Panc1 (cell line): ENCODE measurements at regions not wholly inside any gene's neighbourhood (a gene's known extent, or its start where the extent isn't known, plus 50 kb on each side); places are given as distances from the start of the nearest gene placed in this dataset.

Experiments
- ATAC-seq: fragments of 200-7000 bp; cut with Tn5 transposase; 2 replicates; pipeline ENCODE4 v1.9.1; 2020; ENCODE audit warnings: mild to moderate bottlenecking, moderate library complexity
- BruUV-seq: library from RNA; stranded (reverse); fragments of 400-500 nt; replicated peaks from 2 replicates; lab custom pipeline; 2021; lab: Mats Ljungman, UMichigan
- CTCF ChIA-PET: fragments of 300-600 bp; sonication (Branson Sonifier 250); formaldehyde crosslinking; loops from one replicate; lab custom pipeline; 2022; ENCODE audit warnings: antibody characterized with exemption; lab: Charles Lee
- POLR2A ChIA-PET: fragments of 300-600 bp; sonication (Branson Sonifier 250); formaldehyde crosslinking; loops from one replicate; lab custom pipeline; 2022; ENCODE audit warnings: antibody characterized with exemption; lab: Charles Lee
- DNase-seq: peaks from one replicate; pipeline ENCODE4 v3.0.0-alpha.2; 2010; ENCODE audit warnings: low read depth, low spot score
- H3K27ac ChIP-seq: 2 replicates; pipeline ENCODE4 v1.5.1; 2011; ENCODE audit warnings: mild to moderate bottlenecking, low read length, inconsistent platforms
- H3K27me3 ChIP-seq: fragments of 200-500 bp; sonication (Bioruptor generic); 2 replicates; pipeline ENCODE4 v1.6.0; 2014; ENCODE audit warnings: low read length, inconsistent platforms; ENCODE audit not compliant: control insufficient read depth, insufficient read depth
- H3K36me3 ChIP-seq: fragments of 200-500 bp; sonication (Bioruptor generic); 2 replicates; pipeline ENCODE4 v1.5.1; 2014; ENCODE audit warnings: inconsistent platforms, mild to moderate bottlenecking, low read length, moderate library complexity; ENCODE audit not compliant: control insufficient read depth, insufficient read depth
- H3K4me1 ChIP-seq: 2 replicates; pipeline ENCODE4 v1.5.1; 2011; ENCODE audit warnings: inconsistent platforms, mild to moderate bottlenecking, low read length, moderate library complexity; ENCODE audit not compliant: control insufficient read depth, insufficient read depth
- H3K4me3 ChIP-seq, 2 experiments: 2 replicates each; pipeline ENCODE4 v1.5.1; 2011 to 2012; ENCODE audit warnings: low read depth in 2 of 2, low read length in 2 of 2, mild to moderate bottlenecking in 2 of 2, inconsistent platforms in 1 of 2, moderate library complexity in 1 of 2
- H3K9me3 ChIP-seq: fragments of 200-500 bp; sonication (Bioruptor generic); 2 replicates; pipeline ENCODE4 v1.5.1; 2014; ENCODE audit warnings: low read depth, mild to moderate bottlenecking, inconsistent platforms, low read length, moderate library complexity; ENCODE audit not compliant: control insufficient read depth, insufficient read depth
- CTCF ChIP-seq: fragments of 450-650 bp; IDR thresholded peaks from 2 replicates; pipeline ENCODE4 v1.5.1; 2017; ENCODE audit warnings: mild to moderate bottlenecking
- POLR2AphosphoS5 ChIP-seq: IDR thresholded peaks from 2 replicates; pipeline ENCODE4 v1.6.1; 2012; ENCODE audit warnings: mild to moderate bottlenecking, low read depth, low read length, moderate library complexity
- REST ChIP-seq, 2 experiments: IDR thresholded peaks; 2 replicates each; pipeline ENCODE4 v1.6.1; 2011 to 2012; ENCODE audit warnings: low read depth in 2 of 2, control low read depth in 1 of 2, low read length in 1 of 2, mild to moderate bottlenecking in 1 of 2, moderate library complexity in 1 of 2; ENCODE audit not compliant: insufficient read depth in 1 of 2
- SIN3A ChIP-seq: IDR thresholded peaks from 2 replicates; pipeline ENCODE4 v1.6.1; 2012; ENCODE audit warnings: low read depth, mild to moderate bottlenecking, low read length, moderate library complexity, borderline replicate concordance; ENCODE audit not compliant: insufficient read depth
- TCF7L2 ChIP-seq: IDR thresholded peaks from 2 replicates; pipeline ENCODE4 v1.6.1; 2011; ENCODE audit warnings: mild to moderate bottlenecking, low read depth, low read length, inconsistent platforms
- in situ Hi-C: cut with HindIII; loops from 2 replicates; pipeline ENCODE4 v1.10.0; 2016; ENCODE audit warnings: low sequenced_read_pairs, low pct_unique_long_range_greater_than_20kb
- intact Hi-C: fragments of 100-400 bp; cut with micrococcal nuclease; formaldehyde crosslinking; loops from one replicate; pipeline ENCODE4 v1.10.0; 2022; ENCODE audit not compliant: unreplicated experiment

GRCh38 chr10:6979371-6979770 lies 399.3 kb upstream of the PRKCQ start:
- CTCF ChIA-PET = no interaction called here
- H3K27ac ChIP-seq = no peak overlapping the region

GRCh38 chr10:6978187-6978627 lies 398.1 kb upstream of the PRKCQ start:
- Histone ChIP-seq H3K36me3 (no peaks in the 10 kb centered on the region), H3K4me3 (no peak overlapping the region), H3K4me1 (no peaks in the 10 kb centered on the region), H3K27ac (no peak overlapping the region), H3K9me3 (no peaks in the 10 kb centered on the region), H3K27me3 (no peaks in the 10 kb centered on the region)
- intact Hi-C loops (no loop called here), in situ Hi-C loops (no loop called here)
- TF ChIP-seq POLR2AphosphoS5 = no peak
- no peak for TF ChIP-seq TCF7L2
- no peak for TF ChIP-seq REST (IDR thresholded peaks at IDR 0.05; ENCODE audit: insufficient read depth in 1 of 2, low read depth in 2 of 2, low read length in 1 of 2)
- no peak for TF ChIP-seq SIN3A
- no peak for TF ChIP-seq CTCF
- DNase-seq (no peak), ATAC-seq (no peak)
- CTCF ChIA-PET = no interaction called here
- POLR2A ChIA-PET = no interaction called here
- BruUV-seq = no TSS peak

More at GRCh38 chr10:6979371-6979770, 399.3 kb upstream of the PRKCQ start:
- POLR2A ChIA-PET = no interaction called here
- intact Hi-C loops = no loop called here
- DNase-seq (no peak), ATAC-seq (no peak)
- no TSS peak for BruUV-seq
- no peak overlapping the region for H3K4me3 ChIP-seq
- TF ChIP-seq SIN3A (no peak), TCF7L2 (no peak), REST (IDR thresholded peaks at IDR 0.05; ENCODE audit: insufficient read depth in 1 of 2, low read depth in 2 of 2, low read length in 1 of 2) (no peak), POLR2AphosphoS5 (no peak), CTCF (no peak)
- no peaks in the 10 kb centered on the region for H3K9me3 ChIP-seq
- no peaks in the 10 kb centered on the region for H3K36me3 ChIP-seq
- in situ Hi-C loops = no loop called here
- H3K4me1 ChIP-seq = no peaks in the 10 kb centered on the region
- H3K27me3 ChIP-seq = no peaks in the 10 kb centered on the region
